ENCODE measurements at regions not wholly inside any gene's neighbourhood (a gene's known extent, or its start where the extent isn't known, plus 50 kb on each side); places are given as distances from the start of the nearest gene placed in this dataset.

DNA sequence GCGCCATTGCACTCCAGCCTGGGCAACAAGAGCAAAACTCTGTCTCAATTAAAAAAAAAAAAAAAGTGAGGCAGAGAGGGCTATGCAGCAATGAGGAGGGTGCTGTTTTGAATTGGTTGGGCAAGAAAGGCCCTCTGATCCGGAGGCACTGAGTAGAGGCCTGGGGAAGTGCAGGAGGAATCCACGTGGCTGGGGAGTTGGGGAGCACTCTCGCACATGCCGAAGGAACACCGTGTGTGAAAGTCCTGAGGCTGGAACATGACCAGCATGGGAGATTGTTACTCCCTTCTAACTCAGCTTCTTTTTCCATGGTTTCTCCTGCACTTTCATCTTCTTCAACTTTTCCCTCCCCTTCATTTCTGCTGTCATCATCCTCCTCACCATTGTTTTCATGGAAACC is 347.9 kb upstream of the HS6ST1 start:
- ChIA-PET POLR2A (ENCODE audit: low non-redundant PET) (no interaction called here), CTCF (no interaction called here)
- Histone ChIP-seq H3K9me3 (ENCODE audit: low read depth, low read length, poor library complexity, severe bottlenecking) (no peaks in the 10 kb centered on the region), H3K4me3 (ENCODE audit: low read depth, low read length, poor library complexity, severe bottlenecking) (no peak overlapping the region), H3K36me3 (ENCODE audit: insufficient read depth, low read length, poor library complexity, severe bottlenecking) (no peaks in the 10 kb centered on the region), H3K27me3 (replicated peaks; ENCODE audit: insufficient read depth, low read depth, low read length, poor library complexity) (no peaks in the 10 kb centered on the region), H3K4me1 (ENCODE audit: insufficient read depth, low read length, poor library complexity, severe bottlenecking) (no peaks in the 10 kb centered on the region), H3K27ac (ENCODE audit: low read depth, low read length, poor library complexity, severe bottlenecking) (no peak overlapping the region)
- intact Hi-C loops (cut with micrococcal nuclease; ENCODE audit: unreplicated experiment), result no loop called here
- no TSS peak for BruUV-seq (replicated peaks)
- no peak for DNase-seq (ENCODE audit: low spot score)
- TF ChIP-seq, protein P1, sequence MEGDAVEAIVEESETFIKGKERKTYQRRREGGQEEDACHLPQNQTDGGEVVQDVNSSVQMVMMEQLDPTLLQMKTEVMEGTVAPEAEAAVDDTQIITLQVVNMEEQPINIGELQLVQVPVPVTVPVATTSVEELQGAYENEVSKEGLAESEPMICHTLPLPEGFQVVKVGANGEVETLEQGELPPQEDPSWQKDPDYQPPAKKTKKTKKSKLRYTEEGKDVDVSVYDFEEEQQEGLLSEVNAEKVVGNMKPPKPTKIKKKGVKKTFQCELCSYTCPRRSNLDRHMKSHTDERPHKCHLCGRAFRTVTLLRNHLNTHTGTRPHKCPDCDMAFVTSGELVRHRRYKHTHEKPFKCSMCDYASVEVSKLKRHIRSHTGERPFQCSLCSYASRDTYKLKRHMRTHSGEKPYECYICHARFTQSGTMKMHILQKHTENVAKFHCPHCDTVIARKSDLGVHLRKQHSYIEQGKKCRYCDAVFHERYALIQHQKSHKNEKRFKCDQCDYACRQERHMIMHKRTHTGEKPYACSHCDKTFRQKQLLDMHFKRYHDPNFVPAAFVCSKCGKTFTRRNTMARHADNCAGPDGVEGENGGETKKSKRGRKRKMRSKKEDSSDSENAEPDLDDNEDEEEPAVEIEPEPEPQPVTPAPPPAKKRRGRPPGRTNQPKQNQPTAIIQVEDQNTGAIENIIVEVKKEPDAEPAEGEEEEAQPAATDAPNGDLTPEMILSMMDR (conservative IDR thresholded peaks at IDR 0.05; ENCODE audit: low read depth, low read length), result no peak
- TF ChIP-seq EZH2 (IDR thresholded peaks at IDR 0.05; ENCODE audit: borderline replicate concordance, low read depth, low read length, poor library complexity, severe bottlenecking), result no peak

DNA sequence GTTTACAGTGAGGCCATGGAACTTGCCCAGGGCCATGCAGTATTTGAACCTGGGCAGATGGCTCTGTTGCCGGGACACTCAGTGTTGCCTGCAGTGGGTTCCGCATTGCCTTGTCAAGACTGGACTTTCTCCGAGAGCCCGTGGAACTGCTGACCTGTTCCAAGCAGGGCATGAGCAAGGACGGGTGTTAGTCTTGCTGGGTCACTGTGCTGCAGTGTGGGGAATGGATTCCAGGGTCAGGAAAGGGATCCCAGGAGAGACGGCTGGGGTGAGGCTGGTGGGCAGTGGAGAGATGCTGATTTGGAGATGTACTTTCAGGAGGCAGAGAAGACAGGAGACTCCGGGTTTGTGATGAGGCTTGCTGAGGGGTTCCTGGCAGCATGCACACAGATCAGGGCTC is 348.7 kb upstream of the HS6ST1 start:
- Histone ChIP-seq H3K36me3 (ENCODE audit: insufficient read depth, low read length, poor library complexity, severe bottlenecking) (no peaks in the 10 kb centered on the region), H3K9me3 (ENCODE audit: low read depth, low read length, poor library complexity, severe bottlenecking) (no peaks in the 10 kb centered on the region), H3K4me3 (ENCODE audit: low read depth, low read length, poor library complexity, severe bottlenecking) (no peak overlapping the region), H3K4me1 (ENCODE audit: insufficient read depth, low read length, poor library complexity, severe bottlenecking) (no peaks in the 10 kb centered on the region), H3K27me3 (replicated peaks; ENCODE audit: insufficient read depth, low read depth, low read length, poor library complexity) (no peaks in the 10 kb centered on the region), H3K27ac (ENCODE audit: low read depth, low read length, poor library complexity, severe bottlenecking) (no peak overlapping the region)
- intact Hi-C loops (cut with micrococcal nuclease; ENCODE audit: unreplicated experiment), result no loop called here
- ChIA-PET CTCF (no interaction called here), POLR2A (ENCODE audit: low non-redundant PET) (no interaction called here)
- no peak for TF ChIP-seq EZH2 (IDR thresholded peaks at IDR 0.05; ENCODE audit: borderline replicate concordance, low read depth, low read length, poor library complexity, severe bottlenecking)
- TF ChIP-seq, protein P1 (conservative IDR thresholded peaks at IDR 0.05; ENCODE audit: low read depth, low read length), result no peak
- DNase-seq (ENCODE audit: low spot score), result no peak
- no TSS peak for BruUV-seq (replicated peaks)

DNA sequence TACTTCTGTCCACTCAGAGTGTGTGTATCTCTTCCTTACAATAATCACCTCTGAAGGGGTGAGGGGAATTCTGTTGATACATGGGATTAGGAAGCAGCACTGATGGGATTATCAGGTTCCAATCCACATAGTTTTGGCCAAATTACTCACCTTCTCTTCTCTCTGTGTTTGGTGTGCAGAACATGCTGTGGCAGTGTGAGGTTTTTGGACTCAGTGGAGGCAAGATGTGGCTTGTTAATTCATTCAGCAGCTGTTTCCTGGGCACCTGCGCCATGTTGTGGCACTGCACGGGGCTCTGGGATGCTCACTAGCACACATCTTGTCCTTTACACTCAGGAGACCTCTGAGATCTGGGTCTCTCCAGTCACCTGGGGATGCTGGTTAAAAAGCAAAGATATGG is 350.3 kb upstream of the HS6ST1 start:
- ChIA-PET CTCF (no interaction called here), POLR2A (ENCODE audit: low non-redundant PET) (no interaction called here)
- Histone ChIP-seq H3K27ac (ENCODE audit: low read depth, low read length, poor library complexity, severe bottlenecking) (no peak overlapping the region), H3K9me3 (ENCODE audit: low read depth, low read length, poor library complexity, severe bottlenecking) (no peaks in the 10 kb centered on the region), H3K27me3 (replicated peaks; ENCODE audit: insufficient read depth, low read depth, low read length, poor library complexity) (no peaks in the 10 kb centered on the region), H3K4me1 (ENCODE audit: insufficient read depth, low read length, poor library complexity, severe bottlenecking) (no peaks in the 10 kb centered on the region), H3K4me3 (ENCODE audit: low read depth, low read length, poor library complexity, severe bottlenecking) (no peak overlapping the region), H3K36me3 (ENCODE audit: insufficient read depth, low read length, poor library complexity, severe bottlenecking) (no peaks in the 10 kb centered on the region)
- no TSS peak for BruUV-seq (replicated peaks)
- DNase-seq (ENCODE audit: low spot score), result no peak
- TF ChIP-seq, protein P1 (conservative IDR thresholded peaks at IDR 0.05; ENCODE audit: low read depth, low read length), result no peak
- no peak for TF ChIP-seq EZH2 (IDR thresholded peaks at IDR 0.05; ENCODE audit: borderline replicate concordance, low read depth, low read length, poor library complexity, severe bottlenecking)
- intact Hi-C loops (cut with micrococcal nuclease; ENCODE audit: unreplicated experiment), result no loop called here

Data from A673 (cell line).